Inferior parietal cortex (tissue), 1 donor: ENCODE measurements at regions not wholly inside any gene's neighbourhood (a gene's known extent, or its start where the extent isn't known, plus 50 kb on each side); places are given as distances from the start of the nearest gene placed in this dataset.
"Not testable (repeated sequence)": the region's sequence is repeated elsewhere in the genome, so short reads cannot be mapped to it uniquely, and the experiment has no call there.

Source experiments
- DNase-seq: peaks from one replicate; pipeline ENCODE4 v3.0.0-alpha.2; 2016; ENCODE audit errors: extremely low spot score

- DNase-seq = no peak
Measured at GRCh38 chr1:193416226-193417024, 230.0 kb upstream of the B3GALT2 start.

GRCh38 chr1:193415256-193415655 lies 228.8 kb upstream of the B3GALT2 start:
- DNase-seq = no peak

GRCh38 chr1:193413376-193413775 lies 227.0 kb upstream of the B3GALT2 start:
- no peak for DNase-seq

GRCh38 chr1:193412748-193413147 lies 226.3 kb upstream of the B3GALT2 start:
- no peak for DNase-seq

GRCh38 chr1:193411714-193412113 lies 225.3 kb upstream of the B3GALT2 start:
- no peak for DNase-seq

GRCh38 chr1:193411215-193411614 lies 224.8 kb upstream of the B3GALT2 start:
- DNase-seq = no peak

- no peak for DNase-seq
Measured at GRCh38 chr1:193408782-193409293, 222.4 kb upstream of the B3GALT2 start.

GRCh38 chr1:193406901-193407300 lies 220.5 kb upstream of the B3GALT2 start:
- DNase-seq = peak; percentile 69

GRCh38 chr1:193404236-193404635 lies 217.8 kb upstream of the B3GALT2 start:
- no peak for DNase-seq

GRCh38 chr1:193402977-193403376 lies 216.6 kb upstream of the B3GALT2 start:
- DNase-seq = no peak

- no peak for DNase-seq
Measured at GRCh38 chr1:193402037-193402436, 215.6 kb upstream of the B3GALT2 start.

- DNase-seq = no peak
Measured at GRCh38 chr1:193394336-193394735, 207.9 kb upstream of the B3GALT2 start.

GRCh38 chr1:193392686-193393085 lies 206.3 kb upstream of the B3GALT2 start:
- no peak for DNase-seq

- DNase-seq = no peak
Measured at GRCh38 chr1:193388683-193389082, 202.3 kb upstream of the B3GALT2 start.

GRCh38 chr1:193388165-193388564 lies 201.8 kb upstream of the B3GALT2 start:
- DNase-seq = no peak

GRCh38 chr1:193387406-193387805 lies 201.0 kb upstream of the B3GALT2 start:
- DNase-seq = no peak

GRCh38 chr1:193378451-193378850 lies 192.0 kb upstream of the B3GALT2 start:
- DNase-seq = not testable (repeated sequence)

- no peak for DNase-seq
Measured at GRCh38 chr1:193377472-193377871, 191.1 kb upstream of the B3GALT2 start.

GRCh38 chr1:193372553-193372952 lies 186.1 kb upstream of the B3GALT2 start:
- DNase-seq = no peak

GRCh38 chr1:193368302-193368701 lies 181.9 kb upstream of the B3GALT2 start:
- DNase-seq = no peak

- DNase-seq = no peak
Measured at GRCh38 chr1:193367863-193368262, 181.4 kb upstream of the B3GALT2 start.

GRCh38 chr1:193366764-193367507 lies 180.5 kb upstream of the B3GALT2 start:
- no peak for DNase-seq

GRCh38 chr1:193365966-193366365 lies 179.6 kb upstream of the B3GALT2 start:
- no peak for DNase-seq
